ENCODE measurements at regions not wholly inside any gene's neighbourhood (a gene's known extent, or its start where the extent isn't known, plus 50 kb on each side); places are given as distances from the start of the nearest gene placed in this dataset.
"Not testable (repeated sequence)": the region's sequence is repeated elsewhere in the genome, so short reads cannot be mapped to it uniquely, and the experiment has no call there.

DNA sequence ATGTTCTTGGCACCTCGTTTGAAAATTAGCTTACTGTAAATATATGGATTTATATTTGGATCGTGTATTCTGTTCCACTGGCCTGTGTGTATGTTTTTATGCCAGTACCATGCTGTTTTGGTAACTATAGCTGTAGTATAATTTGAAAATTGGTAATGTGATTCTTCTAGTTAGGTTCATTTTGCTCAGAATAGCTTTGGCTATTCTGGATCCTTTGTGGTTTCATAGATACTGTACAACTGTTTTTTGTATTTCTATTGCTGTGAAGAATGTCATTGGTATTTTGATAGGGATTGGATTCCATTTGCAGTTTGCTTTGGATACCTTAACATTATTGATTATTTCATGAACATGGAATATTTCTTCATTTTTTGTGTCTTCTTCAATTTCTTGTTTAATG is 490.2 kb downstream of the BRINP3 start:
- no peak overlapping the region for H3K4me3 ChIP-seq (ENCODE audit: low read depth, low read length)
- TF ChIP-seq, protein P1, sequence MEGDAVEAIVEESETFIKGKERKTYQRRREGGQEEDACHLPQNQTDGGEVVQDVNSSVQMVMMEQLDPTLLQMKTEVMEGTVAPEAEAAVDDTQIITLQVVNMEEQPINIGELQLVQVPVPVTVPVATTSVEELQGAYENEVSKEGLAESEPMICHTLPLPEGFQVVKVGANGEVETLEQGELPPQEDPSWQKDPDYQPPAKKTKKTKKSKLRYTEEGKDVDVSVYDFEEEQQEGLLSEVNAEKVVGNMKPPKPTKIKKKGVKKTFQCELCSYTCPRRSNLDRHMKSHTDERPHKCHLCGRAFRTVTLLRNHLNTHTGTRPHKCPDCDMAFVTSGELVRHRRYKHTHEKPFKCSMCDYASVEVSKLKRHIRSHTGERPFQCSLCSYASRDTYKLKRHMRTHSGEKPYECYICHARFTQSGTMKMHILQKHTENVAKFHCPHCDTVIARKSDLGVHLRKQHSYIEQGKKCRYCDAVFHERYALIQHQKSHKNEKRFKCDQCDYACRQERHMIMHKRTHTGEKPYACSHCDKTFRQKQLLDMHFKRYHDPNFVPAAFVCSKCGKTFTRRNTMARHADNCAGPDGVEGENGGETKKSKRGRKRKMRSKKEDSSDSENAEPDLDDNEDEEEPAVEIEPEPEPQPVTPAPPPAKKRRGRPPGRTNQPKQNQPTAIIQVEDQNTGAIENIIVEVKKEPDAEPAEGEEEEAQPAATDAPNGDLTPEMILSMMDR (IDR thresholded peaks at IDR 0.05; ENCODE audit: borderline replicate concordance, insufficient read depth, low read depth, low read length) = no peak

DNA sequence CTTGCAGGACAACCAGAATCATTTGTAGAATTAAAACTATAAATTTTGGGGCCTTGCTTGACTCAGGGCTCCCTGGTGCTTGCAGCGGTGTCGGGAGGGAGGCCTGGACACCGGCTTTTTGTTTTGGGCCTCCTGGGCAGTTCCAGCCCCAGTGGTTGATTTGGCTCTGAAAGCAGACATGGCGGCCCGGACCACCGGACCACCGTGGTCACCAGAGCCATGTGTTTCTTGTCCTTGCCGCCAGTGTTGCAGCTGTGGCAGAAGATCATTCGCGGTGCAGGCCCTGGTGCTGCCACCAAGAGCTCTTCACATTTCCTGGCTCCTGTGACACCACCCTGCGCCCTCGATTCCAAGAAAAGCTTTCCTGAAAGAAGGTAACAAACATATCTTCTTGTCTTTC is 484.8 kb downstream of the BRINP3 start:
- TF ChIP-seq, protein P1 (IDR thresholded peaks at IDR 0.05; ENCODE audit: borderline replicate concordance, insufficient read depth, low read depth, low read length) = no peak
- no peak overlapping the region for H3K4me3 ChIP-seq (ENCODE audit: low read depth, low read length)

- TF ChIP-seq, protein P1 (IDR thresholded peaks at IDR 0.05; ENCODE audit: borderline replicate concordance, insufficient read depth, low read depth, low read length) = no peak
- H3K4me3 ChIP-seq (ENCODE audit: low read depth, low read length) = no peak overlapping the region
These were observed 477.2 kb downstream of the BRINP3 start for GRCh38 chr1:190000365-190000872.

DNA sequence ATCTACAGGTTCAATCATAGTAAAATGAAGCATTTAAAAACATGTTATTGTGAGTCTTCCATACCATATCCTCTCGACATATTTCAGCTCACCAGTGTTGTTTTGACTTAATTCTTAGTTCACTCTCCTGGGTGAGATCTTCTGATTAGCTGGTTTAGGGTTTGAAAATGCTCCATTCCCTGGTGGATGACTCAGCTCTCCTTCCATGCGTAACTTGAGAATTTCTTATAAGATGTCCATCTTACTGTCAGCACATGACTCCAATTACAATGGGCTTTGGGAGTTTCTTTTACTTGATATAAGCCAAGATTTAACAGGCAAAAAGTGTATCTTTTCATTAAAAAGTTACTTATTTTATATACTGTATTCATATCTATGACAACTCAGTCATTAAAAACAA is 476.5 kb downstream of the BRINP3 start:
- TF ChIP-seq, protein P1 (IDR thresholded peaks at IDR 0.05; ENCODE audit: borderline replicate concordance, insufficient read depth, low read depth, low read length) = no peak
- H3K4me3 ChIP-seq (ENCODE audit: low read depth, low read length) = no peak overlapping the region

GRCh38 chr1:190003376-190003775 is 474.3 kb downstream of the BRINP3 start:
- no peak overlapping the region for H3K4me3 ChIP-seq (ENCODE audit: low read depth, low read length)
- TF ChIP-seq, protein P1 (IDR thresholded peaks at IDR 0.05; ENCODE audit: borderline replicate concordance, insufficient read depth, low read depth, low read length) = no peak

DNA sequence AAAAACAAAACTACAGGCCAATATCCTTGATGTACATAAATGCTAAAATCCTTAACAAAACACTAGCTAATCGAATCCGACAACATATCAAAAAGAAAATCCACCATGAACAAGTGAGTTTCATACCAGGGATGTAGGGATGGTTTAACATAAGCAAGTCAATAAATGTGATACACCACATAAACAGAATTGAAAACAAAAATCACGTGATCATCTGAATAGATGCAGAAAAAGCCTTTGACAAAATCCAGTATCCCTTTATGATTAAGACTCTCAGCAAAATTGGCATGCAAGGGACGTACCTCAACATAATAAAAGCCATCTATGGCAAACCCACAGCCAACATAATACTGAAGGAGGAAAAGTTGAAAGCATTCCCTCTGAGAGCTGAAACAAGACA is 466.1 kb downstream of the BRINP3 start:
- no peak overlapping the region for H3K4me3 ChIP-seq (ENCODE audit: low read depth, low read length)
- TF ChIP-seq, protein P1 (IDR thresholded peaks at IDR 0.05; ENCODE audit: borderline replicate concordance, insufficient read depth, low read depth, low read length) = no peak

DNA sequence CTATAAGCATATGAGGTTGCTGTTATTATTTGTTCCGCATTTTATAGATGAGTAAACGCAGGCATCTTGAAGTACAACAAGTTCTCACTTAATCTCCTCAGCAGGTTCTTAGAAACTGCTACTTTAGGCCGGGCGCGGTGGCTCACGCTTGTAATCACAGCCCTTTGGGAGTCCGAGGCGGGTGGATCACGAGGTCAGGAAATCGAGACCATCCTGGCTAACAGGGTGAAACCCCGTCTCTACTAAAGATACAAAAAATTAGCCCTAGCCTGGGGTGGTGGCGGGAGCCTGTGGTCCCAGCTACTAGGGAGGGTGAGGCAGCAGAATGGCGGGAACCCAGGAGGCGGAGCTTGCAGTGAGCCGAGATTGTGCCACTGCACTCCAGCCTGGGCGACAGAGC is 458.5 kb downstream of the BRINP3 start:
- not testable (repeated sequence) for H3K4me3 ChIP-seq (ENCODE audit: low read depth, low read length)

DNA sequence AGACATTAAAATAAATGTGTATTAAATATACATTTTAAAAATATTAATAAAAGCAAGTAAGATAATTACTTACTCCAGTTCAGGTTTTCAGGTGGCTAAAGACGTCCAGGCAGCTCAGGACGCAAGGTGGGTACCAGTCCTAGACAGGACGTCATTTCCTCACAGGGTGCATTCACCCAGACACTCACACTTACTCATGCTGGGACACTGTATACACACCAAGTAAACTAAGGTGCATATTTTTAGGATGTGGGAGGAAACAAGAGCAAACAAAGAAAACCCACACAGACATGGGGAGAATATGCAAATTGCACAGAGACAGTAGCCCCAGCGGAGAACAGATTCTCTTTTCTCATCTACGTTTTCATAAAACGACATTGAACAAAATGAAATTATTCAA is 457.9 kb downstream of the BRINP3 start:
- H3K4me3 ChIP-seq (ENCODE audit: low read depth, low read length) = no peak overlapping the region
- TF ChIP-seq, protein P1 (IDR thresholded peaks at IDR 0.05; ENCODE audit: borderline replicate concordance, insufficient read depth, low read depth, low read length) = no peak

Data from GM12875 (cell line).